ENCODE measurements at regions not wholly inside any gene's neighbourhood (a gene's known extent, or its start where the extent isn't known, plus 50 kb on each side); places are given as distances from the start of the nearest gene placed in this dataset.

GRCh38 chr11:98798333-98798732, 222.4 kb upstream of the CNTN5 start:
- DNase-seq = no peak

- no peak for DNase-seq
Measured at GRCh38 chr11:98800696-98801095, 220.1 kb upstream of the CNTN5 start.

DNA sequence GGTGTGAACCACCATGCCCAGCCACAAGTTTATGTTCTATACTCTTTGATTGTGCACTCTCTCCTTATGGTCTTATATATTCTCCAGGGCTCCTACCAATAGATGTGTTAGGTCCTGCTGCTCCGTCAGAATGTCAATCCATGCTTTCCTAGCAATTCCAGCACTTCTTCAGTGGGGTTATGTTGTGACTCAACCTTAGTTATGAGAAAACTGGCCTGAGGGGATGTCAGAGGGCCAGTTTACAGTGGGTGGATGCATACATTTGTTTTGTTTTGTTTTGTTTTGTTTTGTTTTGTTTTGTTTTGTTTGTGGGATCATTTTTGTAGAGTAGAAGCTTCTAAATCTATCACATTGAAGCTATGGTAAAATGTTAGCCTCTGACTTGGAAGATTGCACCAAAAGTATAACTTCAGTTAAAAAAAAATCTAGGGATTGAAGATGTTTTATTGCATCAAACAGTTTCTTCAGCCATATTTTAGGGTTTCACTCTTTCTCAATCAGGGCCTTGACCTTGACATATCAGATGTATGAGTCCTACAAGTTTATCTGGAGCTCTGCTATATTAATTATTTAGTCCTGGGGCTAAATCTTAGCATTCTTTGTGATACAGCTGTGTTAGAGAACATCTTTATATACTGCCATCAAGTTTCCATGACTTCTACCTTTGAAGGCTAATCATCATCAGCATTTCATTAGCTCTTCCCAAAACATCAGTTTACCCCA, 191.6 kb upstream of the CNTN5 start:
- DNase-seq = no peak

DNA sequence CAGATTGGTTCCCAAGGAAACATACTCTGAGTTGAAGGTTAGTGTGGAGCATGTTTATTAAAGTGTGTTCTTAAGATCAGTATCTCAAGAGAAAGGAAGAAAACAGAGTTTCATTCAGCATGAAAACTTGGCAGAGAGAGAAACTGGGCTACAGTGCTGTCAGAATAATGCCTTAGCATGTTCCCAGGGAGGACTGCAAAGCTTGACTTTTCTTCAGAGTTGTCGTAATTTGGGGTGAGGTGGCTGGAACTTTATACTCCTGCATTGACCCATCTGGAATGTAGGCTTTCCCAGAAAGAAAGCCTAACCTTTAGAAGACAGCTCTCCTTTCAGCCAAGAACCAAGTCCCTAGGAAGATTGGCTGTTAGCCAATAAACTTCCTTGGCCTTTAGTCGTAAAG, 190.8 kb upstream of the CNTN5 start:
- no peak for DNase-seq

GRCh38 chr11:98834776-98835175, 186.0 kb upstream of the CNTN5 start:
- no peak for DNase-seq

DNA sequence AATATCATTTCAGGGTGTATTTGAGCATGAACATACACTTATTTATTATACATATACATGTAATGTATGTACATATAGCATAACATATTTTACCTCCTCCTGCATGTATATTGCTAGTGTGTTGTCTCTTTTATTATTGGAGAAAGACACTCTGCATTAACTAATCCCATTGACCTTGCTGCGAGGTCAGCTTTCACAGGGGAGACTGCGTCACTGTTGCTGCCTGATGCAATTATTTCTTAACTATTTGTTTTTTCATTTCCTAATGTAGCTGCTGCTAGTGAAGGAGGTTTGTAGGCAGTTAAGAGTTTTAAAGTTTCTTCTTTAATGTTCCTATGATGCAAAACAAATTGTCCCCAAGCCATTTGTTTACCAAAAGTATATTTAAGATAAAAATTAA, 185.4 kb upstream of the CNTN5 start:
- no peak for DNase-seq

- no peak for DNase-seq
Measured at GRCh38 chr11:98836156-98836555, 184.6 kb upstream of the CNTN5 start.

- DNase-seq = no peak
Measured at GRCh38 chr11:98842187-98842586, 178.6 kb upstream of the CNTN5 start.

DNA sequence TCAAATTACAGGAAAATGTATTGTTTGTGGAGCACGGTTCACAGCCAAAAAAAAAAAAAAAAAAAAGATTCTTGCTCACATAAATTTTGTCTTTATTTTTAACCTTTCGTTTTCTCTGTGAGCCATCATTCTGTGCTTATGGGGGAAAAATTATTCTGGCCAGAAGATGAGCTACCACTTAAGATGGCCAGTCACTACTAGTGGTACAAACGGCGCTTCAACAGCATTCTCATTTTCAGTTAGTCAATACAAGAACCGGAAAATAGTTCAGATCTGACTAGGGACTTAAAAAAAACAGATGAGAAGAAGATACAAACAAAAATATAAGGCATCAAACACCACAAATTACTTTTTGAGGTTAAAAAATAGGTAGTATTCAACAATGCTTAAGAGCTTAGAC, 158.6 kb upstream of the CNTN5 start:
- DNase-seq = no peak

- DNase-seq = no peak
Measured at GRCh38 chr11:98871690-98872089, 149.1 kb upstream of the CNTN5 start.

DNA sequence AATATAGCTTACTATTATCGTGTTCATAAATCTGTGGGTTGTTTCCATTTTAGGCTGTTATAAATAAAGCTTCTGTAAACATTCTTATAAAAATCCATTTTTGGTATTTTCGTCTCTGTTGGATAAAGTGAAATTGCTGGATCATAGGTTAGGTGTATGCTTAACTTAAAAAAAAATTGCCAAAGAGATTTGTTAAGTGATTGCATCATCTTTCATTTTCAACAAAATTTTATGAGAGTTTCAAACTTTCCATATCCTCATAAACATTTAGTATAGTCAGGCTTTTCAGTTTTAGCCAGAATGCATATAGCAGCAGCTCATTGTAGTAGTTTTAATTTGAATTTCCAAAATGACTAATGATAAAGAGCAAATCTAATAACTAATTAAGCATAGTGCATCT, 146.7 kb upstream of the CNTN5 start:
- no peak for DNase-seq

- DNase-seq = no peak
Measured at GRCh38 chr11:98895936-98896335, 124.8 kb upstream of the CNTN5 start.

- no peak for DNase-seq
Measured at GRCh38 chr11:98940913-98941312, 79.8 kb upstream of the CNTN5 start.

DNA sequence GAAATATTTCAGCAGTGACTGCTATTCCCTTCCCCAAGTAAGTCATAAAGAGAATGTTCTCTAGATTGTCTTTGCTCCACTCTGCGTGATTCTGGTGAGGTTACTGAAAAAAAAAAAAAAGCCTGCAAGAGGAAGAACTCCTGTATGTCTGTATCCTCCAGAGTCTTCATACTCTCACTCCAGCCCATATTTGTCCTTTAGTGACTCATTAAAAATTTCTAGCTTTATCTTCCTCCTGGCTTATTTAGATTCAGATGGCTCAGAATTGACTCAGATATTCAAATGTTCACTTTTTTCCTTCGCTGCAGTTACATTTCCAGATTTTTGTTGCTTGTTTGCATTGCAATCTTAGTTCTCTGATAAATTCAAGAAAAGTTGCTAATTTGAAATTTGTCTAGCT, 76.3 kb upstream of the CNTN5 start:
- DNase-seq = no peak

- no peak for DNase-seq
Measured at GRCh38 chr11:98952107-98952506, 68.6 kb upstream of the CNTN5 start.

DNA sequence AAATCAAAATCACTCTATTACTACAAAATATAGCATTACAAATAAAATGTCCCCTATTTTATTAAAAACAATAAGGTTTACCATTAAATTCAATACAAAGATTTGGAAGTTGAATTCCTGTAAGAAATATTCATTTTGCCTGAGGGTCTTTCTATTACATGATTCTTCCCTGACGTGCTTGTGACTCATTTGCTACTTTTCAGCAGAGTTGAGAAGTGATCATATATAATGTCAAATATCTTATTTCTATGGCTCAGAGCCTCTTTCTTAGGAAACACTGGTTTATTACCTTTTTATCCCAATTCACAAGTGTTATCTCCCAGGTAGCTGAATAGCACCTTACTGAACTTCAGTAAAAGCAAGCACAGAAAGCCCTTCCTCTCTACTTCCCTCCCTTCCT, 65.2 kb upstream of the CNTN5 start:
- DNase-seq = no peak

DNA sequence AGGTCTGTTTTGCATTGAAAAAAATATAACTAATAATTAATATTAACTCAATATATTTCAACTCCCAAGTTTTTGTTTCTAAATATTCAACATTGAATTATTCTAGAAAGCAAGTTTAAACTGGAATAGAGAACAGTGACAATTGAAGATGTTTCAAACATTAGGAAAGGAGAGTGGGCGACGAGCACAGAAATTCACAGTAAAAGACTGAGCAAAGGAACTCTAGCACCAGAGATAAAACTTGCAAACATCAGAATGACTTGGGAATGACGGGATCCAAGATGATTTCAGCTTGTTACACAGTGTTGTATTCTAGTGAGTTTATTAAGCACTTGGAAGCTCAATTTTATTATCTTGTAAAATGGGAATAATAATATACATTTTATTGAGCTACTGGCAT, 56.6 kb upstream of the CNTN5 start:
- DNase-seq = no peak

DNA sequence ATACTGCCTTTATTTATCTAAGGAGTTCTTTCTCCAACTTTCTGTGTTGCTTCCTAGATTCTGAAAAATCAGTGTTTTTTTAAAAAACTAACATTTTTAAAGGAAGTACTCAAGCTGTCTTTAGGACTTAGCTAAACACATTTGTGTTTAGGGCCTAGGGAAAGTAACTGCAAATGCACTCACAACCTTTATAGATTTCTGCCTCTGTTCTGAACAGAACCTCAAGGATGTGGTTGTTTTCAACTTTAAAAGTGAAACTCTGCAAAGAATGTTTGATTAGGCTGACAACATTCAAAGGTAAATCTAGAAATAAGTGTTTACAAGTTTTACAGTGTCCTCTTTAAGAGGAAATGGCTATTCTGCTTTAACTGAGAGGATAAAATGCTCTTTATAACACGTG, 55.4 kb upstream of the CNTN5 start:
- DNase-seq = no peak

DNA sequence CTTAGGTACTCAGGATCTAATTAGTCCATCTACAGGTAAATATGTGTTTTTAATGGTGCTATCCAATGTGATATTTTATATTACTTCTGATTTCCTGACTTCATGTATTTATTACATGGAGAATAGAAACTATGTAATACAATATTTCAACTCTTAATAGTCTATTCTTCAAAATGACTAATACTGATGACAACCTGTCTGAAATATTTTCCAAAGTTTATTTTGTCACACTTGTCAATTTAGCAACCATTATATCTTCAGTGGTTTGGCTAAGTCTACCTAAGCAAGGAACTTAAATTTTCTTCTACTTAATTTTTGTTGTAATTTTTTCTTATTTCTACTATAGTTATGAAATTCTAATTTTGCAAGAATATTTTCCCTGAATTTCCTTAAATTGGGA, 55.0 kb upstream of the CNTN5 start:
- DNase-seq = no peak

GRCh38 chr11:98967005-98967404, 53.7 kb upstream of the CNTN5 start:
- DNase-seq = no peak
